VCaP (cell line): ENCODE measurements at regions not wholly inside any gene's neighbourhood (a gene's known extent, or its start where the extent isn't known, plus 50 kb on each side); places are given as distances from the start of the nearest gene placed in this dataset.

Source experiments
- H3K27ac ChIP-seq: fragments of 450-650 bp; 2 replicates; pipeline ENCODE4 v1.5.1; 2017
- TF ChIP-seq, protein P1 (sequence below): fragments of 450-650 bp; conservative IDR thresholded peaks from 2 replicates; pipeline ENCODE4 v1.5.1; 2017; ENCODE audit warnings: mild to moderate bottlenecking, moderate library complexity

DNA sequence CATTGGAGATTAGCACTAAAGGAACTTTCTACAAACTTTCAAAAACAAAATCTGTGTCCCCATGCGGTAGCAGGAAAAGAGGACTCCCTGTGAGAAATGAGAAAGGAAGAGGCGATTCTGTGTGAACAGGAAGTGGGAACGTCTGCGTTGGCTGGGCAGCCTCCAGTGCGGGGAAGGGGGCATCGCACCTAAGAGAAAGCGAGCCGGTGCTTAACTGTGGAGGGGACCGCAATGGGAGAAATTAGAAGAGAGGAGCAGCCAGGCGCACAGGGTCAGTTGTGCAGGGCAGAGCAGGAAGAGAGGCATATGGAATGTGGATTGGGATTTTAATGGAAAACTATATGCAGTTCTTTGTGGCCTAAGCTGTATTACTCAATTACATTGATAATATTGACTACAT lies 77.4 kb upstream of the DOCK9 start:
- TF ChIP-seq, protein P1, sequence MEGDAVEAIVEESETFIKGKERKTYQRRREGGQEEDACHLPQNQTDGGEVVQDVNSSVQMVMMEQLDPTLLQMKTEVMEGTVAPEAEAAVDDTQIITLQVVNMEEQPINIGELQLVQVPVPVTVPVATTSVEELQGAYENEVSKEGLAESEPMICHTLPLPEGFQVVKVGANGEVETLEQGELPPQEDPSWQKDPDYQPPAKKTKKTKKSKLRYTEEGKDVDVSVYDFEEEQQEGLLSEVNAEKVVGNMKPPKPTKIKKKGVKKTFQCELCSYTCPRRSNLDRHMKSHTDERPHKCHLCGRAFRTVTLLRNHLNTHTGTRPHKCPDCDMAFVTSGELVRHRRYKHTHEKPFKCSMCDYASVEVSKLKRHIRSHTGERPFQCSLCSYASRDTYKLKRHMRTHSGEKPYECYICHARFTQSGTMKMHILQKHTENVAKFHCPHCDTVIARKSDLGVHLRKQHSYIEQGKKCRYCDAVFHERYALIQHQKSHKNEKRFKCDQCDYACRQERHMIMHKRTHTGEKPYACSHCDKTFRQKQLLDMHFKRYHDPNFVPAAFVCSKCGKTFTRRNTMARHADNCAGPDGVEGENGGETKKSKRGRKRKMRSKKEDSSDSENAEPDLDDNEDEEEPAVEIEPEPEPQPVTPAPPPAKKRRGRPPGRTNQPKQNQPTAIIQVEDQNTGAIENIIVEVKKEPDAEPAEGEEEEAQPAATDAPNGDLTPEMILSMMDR = no peak
- H3K27ac ChIP-seq = no peak overlapping the region

DNA sequence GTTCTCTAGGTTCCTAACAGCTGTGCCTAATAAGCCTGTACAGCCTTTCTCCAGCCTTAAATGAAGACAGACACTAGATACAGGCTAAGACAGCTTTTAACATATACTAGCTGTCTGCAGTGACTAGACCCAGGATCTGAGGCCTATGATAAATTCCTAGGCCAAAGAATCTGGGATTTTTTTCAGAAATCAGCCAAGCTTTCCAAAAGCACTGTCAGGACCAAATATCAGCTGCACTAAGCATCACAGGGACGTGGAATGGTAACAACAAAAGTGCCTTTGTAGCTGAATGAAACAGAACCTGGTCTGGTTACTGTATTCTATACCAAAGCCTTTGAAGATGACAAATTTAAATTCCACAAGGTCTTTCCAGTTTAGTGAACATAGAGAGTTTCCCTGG lies 77.9 kb upstream of the DOCK9 start:
- TF ChIP-seq, protein P1 = no peak

DNA sequence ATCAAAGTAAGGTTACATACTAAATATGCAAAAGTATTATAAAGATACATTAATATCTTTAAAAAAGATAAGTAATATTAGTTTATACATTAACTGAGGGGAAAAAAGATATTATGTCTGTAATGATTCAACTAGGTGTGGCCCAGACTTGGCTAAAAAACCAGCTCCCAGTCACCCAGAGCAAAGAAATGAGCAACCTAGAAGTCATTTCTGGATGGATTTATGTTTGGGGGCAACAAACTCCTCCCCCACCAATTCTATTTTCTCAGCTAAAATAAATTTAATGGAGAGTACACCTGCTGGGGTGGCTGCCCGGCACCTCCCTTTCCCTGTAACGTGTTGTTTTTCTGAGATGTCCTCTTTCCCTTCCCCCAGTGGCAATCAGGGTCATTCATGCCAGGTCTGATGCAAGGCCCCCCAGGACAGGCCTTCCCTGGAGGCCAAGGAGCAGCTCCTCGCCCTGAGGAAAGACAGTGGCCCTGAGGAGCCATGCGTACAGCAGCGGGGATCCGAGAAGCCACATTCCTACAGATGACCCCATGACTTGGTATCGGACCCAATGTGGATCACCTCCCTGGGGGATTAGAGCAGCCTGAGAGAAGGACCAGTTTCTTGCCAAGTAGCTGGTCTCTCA lies 78.6 kb upstream of the DOCK9 start:
- no peak overlapping the region for H3K27ac ChIP-seq
- TF ChIP-seq, protein P1 = no peak

More for the DNA sequence above, 77.9 kb upstream of the DOCK9 start:
- no peak overlapping the region for H3K27ac ChIP-seq

DNA sequence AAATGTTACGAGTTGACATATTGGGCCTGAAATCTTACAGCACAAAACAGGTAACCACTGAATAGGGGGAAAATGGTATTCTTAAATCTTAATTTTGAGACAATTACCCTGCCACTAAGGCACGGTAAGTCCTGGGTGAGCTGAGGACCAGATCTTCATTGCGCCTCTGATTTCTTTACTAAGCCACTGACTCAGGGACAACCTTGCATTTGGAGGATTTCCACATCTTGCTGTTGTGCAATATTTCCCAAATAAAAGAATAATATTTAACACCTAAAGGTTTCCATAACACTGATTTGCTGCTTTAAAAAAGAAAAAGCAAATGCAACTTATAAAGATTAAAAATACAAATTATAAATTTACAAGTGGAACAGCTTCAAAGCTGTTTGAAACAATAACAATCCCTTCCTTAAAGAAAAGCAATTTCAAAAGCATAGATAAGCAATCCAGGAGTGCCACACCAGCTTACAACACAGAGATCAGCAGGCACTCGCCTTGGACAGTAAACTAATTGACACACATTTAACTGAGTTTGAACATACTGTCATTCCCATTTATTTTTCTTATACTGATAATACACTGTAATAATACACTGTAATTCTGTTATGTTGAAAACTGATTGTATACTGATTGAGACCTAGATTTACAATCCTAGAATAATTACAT lies 79.6 kb upstream of the DOCK9 start:
- H3K27ac ChIP-seq = peak overlapping the region; percentile 27
- TF ChIP-seq, protein P1 = no peak

DNA sequence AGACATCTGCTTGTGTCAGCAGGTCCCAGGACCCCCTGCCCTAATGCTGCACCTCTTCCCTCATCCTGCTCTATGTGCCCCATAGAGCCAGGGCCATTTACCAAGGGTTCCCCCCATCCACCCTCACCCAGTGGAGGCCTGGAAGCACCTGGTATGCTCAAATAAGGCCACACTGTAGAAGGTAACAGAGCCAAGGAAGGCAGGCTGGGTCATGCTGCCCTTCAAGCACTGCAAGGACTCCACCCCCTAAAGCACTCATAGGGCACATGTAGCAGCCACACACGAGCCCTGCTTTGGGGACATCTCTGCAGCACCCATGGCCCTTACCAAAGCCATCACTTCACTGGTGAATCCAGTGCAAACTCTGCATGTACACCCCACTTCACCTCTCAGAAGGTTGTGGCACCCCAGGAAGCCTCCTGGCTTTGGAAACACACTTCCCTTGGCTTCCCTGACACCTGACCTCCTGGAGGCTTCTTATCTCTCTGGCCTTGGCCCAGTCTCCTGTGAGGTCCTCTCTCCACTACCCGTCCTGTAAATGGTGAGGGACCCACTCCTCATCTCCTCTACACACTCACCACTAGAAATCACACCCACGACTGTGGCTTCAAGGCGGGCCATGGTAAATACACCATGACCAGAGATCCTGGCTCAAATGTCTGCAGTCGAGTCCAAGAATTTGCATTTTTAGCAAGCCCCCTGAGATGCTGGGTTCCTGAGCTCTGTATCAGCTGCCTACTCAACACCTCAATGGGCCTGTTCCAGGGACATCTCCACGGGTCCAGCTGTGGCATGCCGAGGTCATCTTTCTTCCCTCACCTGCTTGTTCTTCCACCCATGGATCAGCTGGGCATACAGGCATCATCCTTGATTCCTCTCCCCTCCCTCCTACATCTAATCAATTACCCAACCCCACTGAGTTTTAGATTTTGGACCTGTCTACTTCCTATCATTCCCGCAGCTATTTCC lies 80.9 kb upstream of the DOCK9 start:
- H3K27ac ChIP-seq = no peak overlapping the region
- TF ChIP-seq, protein P1 = no peak

DNA sequence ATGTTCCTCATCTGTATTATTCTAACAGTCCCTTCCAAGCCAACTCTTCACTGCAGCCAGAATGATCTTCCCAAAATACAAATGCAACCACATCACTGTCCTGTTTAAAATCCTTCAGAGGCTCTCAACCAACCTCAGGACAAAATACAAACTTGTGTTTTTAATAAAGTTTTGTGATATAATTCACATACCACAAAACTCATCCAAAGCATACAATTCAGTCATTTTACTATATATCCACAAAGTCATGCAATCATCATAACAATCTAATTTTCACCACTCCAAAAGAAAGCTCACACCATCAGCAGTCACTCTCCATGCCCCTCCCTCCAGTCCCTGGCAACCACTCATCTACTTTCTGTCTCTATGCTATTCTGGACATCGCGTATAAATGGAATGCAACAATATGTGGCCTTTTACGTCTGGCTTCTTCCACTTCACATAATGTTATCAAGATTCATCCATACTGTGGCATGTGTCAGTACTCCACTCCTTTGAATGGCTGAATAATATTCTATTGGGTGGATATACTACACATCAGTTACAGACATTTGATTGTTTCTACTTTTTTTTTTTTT lies 81.7 kb upstream of the DOCK9 start:
- H3K27ac ChIP-seq = no peak overlapping the region
- TF ChIP-seq, protein P1 = no peak

DNA sequence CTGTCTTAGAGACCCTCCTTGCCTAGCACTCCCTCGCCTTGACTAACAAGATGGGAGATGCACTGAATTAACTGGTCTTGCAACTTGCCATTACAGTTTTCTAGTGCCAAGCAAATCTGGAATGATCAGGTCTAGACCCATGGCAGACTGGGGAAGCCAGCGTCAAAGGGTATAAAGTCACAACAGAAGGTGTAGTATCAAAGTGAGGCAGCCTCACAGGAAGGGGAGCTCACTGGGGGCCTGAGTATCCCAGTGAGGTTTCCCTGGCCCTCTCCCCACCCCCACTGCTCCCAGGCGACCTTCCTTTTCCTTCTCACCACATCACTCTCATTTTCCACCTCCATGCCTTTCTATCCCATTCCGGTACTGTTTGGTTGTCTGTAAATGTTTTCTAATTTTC lies 83.5 kb upstream of the DOCK9 start:
- H3K27ac ChIP-seq = peak overlapping the region; percentile 0; the same call in 1 of the 2 replicates
- TF ChIP-seq, protein P1 = no peak
